ENCODE measurements at regions not wholly inside any gene's neighbourhood (a gene's known extent, or its start where the extent isn't known, plus 50 kb on each side); places are given as distances from the start of the nearest gene placed in this dataset.

- no peak for ATAC-seq (replicated peaks in 1 of 2)
- DNase-seq: no peak
- Mint-ChIP-seq H3K9me3 (no peaks in the 10 kb centered on the region), H3K36me3 (ENCODE audit: insufficient read depth in 2 of 2) (no peaks in the 10 kb centered on the region), H3K4me3 (no peak overlapping the region), H3K27me3 (ENCODE audit: low read depth) (no peaks in the 10 kb centered on the region), H3K27ac (no peak overlapping the region), H3K4me1 (ENCODE audit: low read depth) (no peaks in the 10 kb centered on the region)
Measured at GRCh38 chr12:24475337-24475736, 473.6 kb downstream of the BCAT1 start.

GRCh38 chr12:24473097-24473496 is 475.8 kb downstream of the BCAT1 start:
- no peaks in the 10 kb centered on the region for H3K9me3 Mint-ChIP-seq
- ATAC-seq (replicated peaks in 1 of 2) (no peak), DNase-seq (no peak)
- H3K4me1 Mint-ChIP-seq (ENCODE audit: low read depth): no peaks in the 10 kb centered on the region
- H3K4me3 Mint-ChIP-seq: no peak overlapping the region
- no peak overlapping the region for H3K27ac Mint-ChIP-seq
- H3K27me3 Mint-ChIP-seq (ENCODE audit: low read depth): no peaks in the 10 kb centered on the region
- no peaks in the 10 kb centered on the region for H3K36me3 Mint-ChIP-seq (ENCODE audit: insufficient read depth in 2 of 2)

GRCh38 chr12:24470050-24470449 is 478.9 kb downstream of the BCAT1 start:
- no peaks in the 10 kb centered on the region for H3K9me3 Mint-ChIP-seq
- no peaks in the 10 kb centered on the region for H3K36me3 Mint-ChIP-seq (ENCODE audit: insufficient read depth in 2 of 2)
- H3K4me3 Mint-ChIP-seq: no peak overlapping the region
- no peaks in the 10 kb centered on the region for H3K4me1 Mint-ChIP-seq (ENCODE audit: low read depth)
- H3K27me3 Mint-ChIP-seq (ENCODE audit: low read depth): peaks cover 7% of the 10 kb centered on the region
- no peak for ATAC-seq (replicated peaks in 1 of 2)
- DNase-seq: no peak
- no peak overlapping the region for H3K27ac Mint-ChIP-seq

- no peak for DNase-seq
Measured at GRCh38 chr12:24469089-24469488, 479.8 kb downstream of the BCAT1 start.

GRCh38 chr12:24467226-24467625 is 481.7 kb downstream of the BCAT1 start:
- no peak for DNase-seq
- H3K36me3 Mint-ChIP-seq (ENCODE audit: insufficient read depth in 2 of 2): no peaks in the 10 kb centered on the region
- H3K4me1 Mint-ChIP-seq (ENCODE audit: low read depth): no peaks in the 10 kb centered on the region
- no peak overlapping the region for H3K4me3 Mint-ChIP-seq
- H3K27ac Mint-ChIP-seq: no peak overlapping the region
- H3K9me3 Mint-ChIP-seq: no peaks in the 10 kb centered on the region
- H3K27me3 Mint-ChIP-seq (ENCODE audit: low read depth): peaks cover 14% of the 10 kb centered on the region
- ATAC-seq (replicated peaks in 1 of 2): no peak

More at GRCh38 chr12:24469089-24469488, 479.8 kb downstream of the BCAT1 start:
- H3K4me3 Mint-ChIP-seq: no peak overlapping the region
- ATAC-seq (replicated peaks in 1 of 2): no peak
- H3K9me3 Mint-ChIP-seq: no peaks in the 10 kb centered on the region
- H3K27ac Mint-ChIP-seq: no peak overlapping the region
- H3K4me1 Mint-ChIP-seq (ENCODE audit: low read depth): no peaks in the 10 kb centered on the region
- no peaks in the 10 kb centered on the region for H3K36me3 Mint-ChIP-seq (ENCODE audit: insufficient read depth in 2 of 2)
- H3K27me3 Mint-ChIP-seq (ENCODE audit: low read depth): peaks cover 7% of the 10 kb centered on the region

GRCh38 chr12:24463375-24463774 is 485.5 kb downstream of the BCAT1 start:
- H3K9me3 Mint-ChIP-seq: no peaks in the 10 kb centered on the region
- ATAC-seq (replicated peaks in 1 of 2) (no peak), DNase-seq (no peak)
- H3K4me1 Mint-ChIP-seq (ENCODE audit: low read depth): no peaks in the 10 kb centered on the region
- H3K4me3 Mint-ChIP-seq: no peak overlapping the region
- no peak overlapping the region for H3K27ac Mint-ChIP-seq
- H3K27me3 Mint-ChIP-seq (ENCODE audit: low read depth): peaks cover 14% of the 10 kb centered on the region
- no peaks in the 10 kb centered on the region for H3K36me3 Mint-ChIP-seq (ENCODE audit: insufficient read depth in 2 of 2)

- no peak for DNase-seq
- no peaks in the 10 kb centered on the region for H3K36me3 Mint-ChIP-seq (ENCODE audit: insufficient read depth in 2 of 2)
- H3K4me3 Mint-ChIP-seq: no peak overlapping the region
- no peak overlapping the region for H3K27ac Mint-ChIP-seq
- no peaks in the 10 kb centered on the region for H3K4me1 Mint-ChIP-seq (ENCODE audit: low read depth)
- no peak for ATAC-seq (replicated peaks in 1 of 2)
- H3K27me3 Mint-ChIP-seq (ENCODE audit: low read depth): peaks cover 14% of the 10 kb centered on the region
- H3K9me3 Mint-ChIP-seq: no peaks in the 10 kb centered on the region
Measured at GRCh38 chr12:24462946-24463345, 486.0 kb downstream of the BCAT1 start.

- Mint-ChIP-seq H3K9me3 (no peaks in the 10 kb centered on the region), H3K36me3 (ENCODE audit: insufficient read depth in 2 of 2) (no peaks in the 10 kb centered on the region), H3K4me1 (ENCODE audit: low read depth) (no peaks in the 10 kb centered on the region), H3K4me3 (no peak overlapping the region), H3K27ac (no peak overlapping the region), H3K27me3 (ENCODE audit: low read depth) (peaks cover 7% of the 10 kb centered on the region)
- DNase-seq (no peak), ATAC-seq (replicated peaks in 1 of 2) (no peak)
Measured at GRCh38 chr12:24460506-24460905, 488.4 kb downstream of the BCAT1 start.

- Mint-ChIP-seq H3K27me3 (ENCODE audit: low read depth) (peaks cover 7% of the 10 kb centered on the region), H3K36me3 (ENCODE audit: insufficient read depth in 2 of 2) (no peaks in the 10 kb centered on the region), H3K27ac (no peak overlapping the region), H3K4me1 (ENCODE audit: low read depth) (no peaks in the 10 kb centered on the region), H3K4me3 (no peak overlapping the region), H3K9me3 (no peaks in the 10 kb centered on the region)
- no peak for ATAC-seq (replicated peaks in 1 of 2)
- no peak for DNase-seq
Measured at GRCh38 chr12:24460099-24460498, 488.8 kb downstream of the BCAT1 start.

GRCh38 chr12:24455811-24456210 is 493.1 kb downstream of the BCAT1 start:
- Mint-ChIP-seq H3K4me3 (no peak overlapping the region), H3K9me3 (no peaks in the 10 kb centered on the region), H3K27ac (no peak overlapping the region)

GRCh38 chr12:24447678-24448077 is 498.2 kb upstream of the SOX5 start:
- Mint-ChIP-seq H3K27me3 (ENCODE audit: low read depth) (no peaks in the 10 kb centered on the region), H3K36me3 (ENCODE audit: insufficient read depth in 2 of 2) (no peaks in the 10 kb centered on the region), H3K9me3 (no peaks in the 10 kb centered on the region), H3K27ac (no peak overlapping the region), H3K4me1 (ENCODE audit: low read depth) (no peaks in the 10 kb centered on the region), H3K4me3 (no peak overlapping the region)
- no peak for ATAC-seq (replicated peaks in 1 of 2)
- no peak for DNase-seq

More at GRCh38 chr12:24455811-24456210, 493.1 kb downstream of the BCAT1 start:
- Mint-ChIP-seq H3K4me1 (ENCODE audit: low read depth) (no peaks in the 10 kb centered on the region), H3K27me3 (ENCODE audit: low read depth) (no peaks in the 10 kb centered on the region), H3K36me3 (ENCODE audit: insufficient read depth in 2 of 2) (no peaks in the 10 kb centered on the region)
- DNase-seq (no peak), ATAC-seq (replicated peaks in 1 of 2) (no peak)

- Mint-ChIP-seq H3K9me3 (no peaks in the 10 kb centered on the region), H3K4me3 (no peak overlapping the region), H3K27me3 (ENCODE audit: low read depth) (peaks cover 2% of the 10 kb centered on the region), H3K4me1 (ENCODE audit: low read depth) (no peaks in the 10 kb centered on the region), H3K27ac (no peak overlapping the region), H3K36me3 (ENCODE audit: insufficient read depth in 2 of 2) (no peaks in the 10 kb centered on the region)
- ATAC-seq (replicated peaks in 1 of 2) (no peak), DNase-seq (no peak)
Measured at GRCh38 chr12:24446287-24446686, 496.8 kb upstream of the SOX5 start.

- Mint-ChIP-seq H3K9me3 (peaks cover 0 to 2% of the 10 kb centered on the region in 2 donors), H3K27ac (no peak overlapping the region), H3K27me3 (ENCODE audit: low read depth) (peaks cover 5% of the 10 kb centered on the region), H3K4me3 (no peak overlapping the region), H3K36me3 (ENCODE audit: insufficient read depth in 2 of 2) (no peaks in the 10 kb centered on the region), H3K4me1 (ENCODE audit: low read depth) (no peaks in the 10 kb centered on the region)
- no peak for DNase-seq
- no peak for ATAC-seq (replicated peaks in 1 of 2)
Measured at GRCh38 chr12:24444634-24445033, 495.2 kb upstream of the SOX5 start.

- Mint-ChIP-seq H3K36me3 (ENCODE audit: insufficient read depth in 2 of 2) (no peaks in the 10 kb centered on the region), H3K27me3 (ENCODE audit: low read depth) (peaks cover 5% of the 10 kb centered on the region), H3K9me3 (peaks cover 1 to 2% of the 10 kb centered on the region in 2 donors), H3K4me1 (ENCODE audit: low read depth) (no peaks in the 10 kb centered on the region), H3K27ac (no peak overlapping the region), H3K4me3 (no peak overlapping the region)
- DNase-seq (no peak), ATAC-seq (replicated peaks in 1 of 2) (no peak)
Measured at GRCh38 chr12:24441458-24441857, 492.0 kb upstream of the SOX5 start.

Measured in activated T-cell treated with anti-CD3 and anti-CD28 coated beads, Interleukin-2, amount 50 U/mL, for 72 hours (primary cell).